ENCODE measurements at regions not wholly inside any gene's neighbourhood (a gene's known extent, or its start where the extent isn't known, plus 50 kb on each side); places are given as distances from the start of the nearest gene placed in this dataset.

DNA sequence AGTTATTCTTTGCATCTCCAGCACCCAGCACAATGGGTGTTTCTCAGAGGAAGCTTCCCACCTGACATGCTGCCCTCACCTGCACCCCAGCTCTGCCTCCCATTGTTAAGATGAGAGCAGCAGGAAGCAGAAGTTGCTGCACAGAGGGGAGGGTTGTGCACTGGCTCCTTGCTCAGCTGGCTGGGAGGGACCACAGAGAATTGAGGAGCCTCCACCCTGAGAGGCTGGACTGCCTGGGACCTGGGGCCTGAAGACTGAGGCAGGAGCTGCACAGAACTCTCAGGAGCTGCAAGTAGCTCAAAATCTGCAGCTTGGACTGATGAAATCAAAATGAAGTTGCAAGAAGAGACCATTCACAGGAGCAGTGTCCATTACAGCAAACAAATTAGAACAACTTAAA is 222.3 kb upstream of the LINGO1 start:
- TF ChIP-seq CTCF (IDR thresholded peaks at IDR 0.05; ENCODE audit: low read depth, low read length), result no peak
- DNase-seq (ENCODE audit: low read depth in 2 of 2), result no peak

DNA sequence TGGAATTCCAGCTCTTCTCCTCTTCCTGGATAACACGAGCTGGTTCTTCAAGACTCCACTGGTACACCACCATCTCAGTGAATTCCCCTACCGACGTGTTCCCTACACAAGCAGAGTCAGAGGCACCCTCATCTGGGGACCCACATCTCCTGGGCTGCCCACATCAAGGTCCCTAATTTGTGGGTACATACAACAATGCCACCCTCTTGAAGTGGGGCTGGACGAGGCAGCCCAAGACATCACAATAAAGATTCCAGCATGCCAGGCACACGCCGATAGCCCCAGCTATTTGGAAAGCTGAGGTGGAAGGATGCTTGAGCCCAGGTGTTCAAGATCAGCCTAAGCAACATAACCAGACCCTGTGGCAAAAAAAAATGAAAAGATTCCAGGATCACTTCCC is 221.2 kb upstream of the LINGO1 start:
- no peak for TF ChIP-seq CTCF (IDR thresholded peaks at IDR 0.05; ENCODE audit: low read depth, low read length)
- H3K4me3 ChIP-seq (replicated peaks in 1 of 2; ENCODE audit: low read depth in 2 of 2, low read length in 2 of 2), result no peak overlapping the region
- no peak for DNase-seq (ENCODE audit: low read depth in 2 of 2)

More for the DNA sequence above, 222.3 kb upstream of the LINGO1 start:
- no peak overlapping the region for H3K4me3 ChIP-seq (replicated peaks in 1 of 2; ENCODE audit: low read depth in 2 of 2, low read length in 2 of 2)

GRCh38 chr15:77853008-77853328 is 220.3 kb upstream of the LINGO1 start:
- DNase-seq (ENCODE audit: low read depth in 2 of 2), result no peak
- H3K4me3 ChIP-seq (replicated peaks in 1 of 2; ENCODE audit: low read depth in 2 of 2, low read length in 2 of 2), result no peak overlapping the region
- TF ChIP-seq CTCF (IDR thresholded peaks at IDR 0.05; ENCODE audit: low read depth, low read length), result no peak

DNA sequence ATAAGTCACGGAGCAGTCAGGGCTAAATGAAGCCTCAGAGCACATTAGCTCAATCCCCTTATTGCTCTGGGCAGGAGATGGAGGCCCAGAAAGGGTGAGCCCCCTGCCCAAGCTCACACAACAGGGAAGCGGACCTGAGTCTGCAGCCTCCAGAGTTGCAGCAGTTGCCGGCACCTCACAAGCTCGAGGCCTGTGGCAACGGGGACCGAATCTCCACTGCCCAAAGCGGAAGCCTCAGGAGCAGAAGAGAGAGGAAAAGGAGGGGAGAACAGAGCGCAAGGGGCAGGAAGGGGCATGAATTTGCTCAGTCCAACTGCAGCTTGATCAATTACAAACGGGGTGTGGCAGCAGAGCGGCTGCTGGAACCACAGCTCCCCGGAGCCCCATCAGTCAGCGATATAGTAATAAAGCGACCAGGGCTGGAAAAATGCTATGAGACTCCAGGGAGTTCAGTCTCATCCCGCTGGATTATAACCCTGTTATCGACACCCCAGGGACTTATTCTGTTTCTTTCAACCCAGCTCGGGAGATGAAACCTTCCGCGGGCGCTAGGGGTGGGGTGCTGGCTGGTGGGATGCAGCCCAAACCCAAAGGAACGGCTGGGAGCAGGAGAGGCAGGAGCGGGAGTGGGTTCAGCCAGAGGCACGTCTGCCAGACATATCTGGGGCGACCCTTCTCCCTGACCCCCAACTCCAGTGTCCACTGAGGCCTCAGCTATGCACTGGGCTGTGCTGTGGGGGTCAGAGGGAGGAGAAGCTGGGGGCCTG is 219.7 kb upstream of the LINGO1 start:
- DNase-seq (ENCODE audit: low read depth in 2 of 2), result no peak
- H3K4me3 ChIP-seq (replicated peaks in 1 of 2; ENCODE audit: low read depth in 2 of 2, low read length in 2 of 2), result no peak overlapping the region
- TF ChIP-seq CTCF (IDR thresholded peaks at IDR 0.05; ENCODE audit: low read depth, low read length), result no peak

GRCh38 chr15:77851691-77852090 is 219.0 kb upstream of the LINGO1 start:
- no peak overlapping the region for H3K4me3 ChIP-seq (replicated peaks in 1 of 2; ENCODE audit: low read depth in 2 of 2, low read length in 2 of 2)
- no peak for TF ChIP-seq CTCF (IDR thresholded peaks at IDR 0.05; ENCODE audit: low read depth, low read length)
- DNase-seq (ENCODE audit: low read depth in 2 of 2), result no peak

DNA sequence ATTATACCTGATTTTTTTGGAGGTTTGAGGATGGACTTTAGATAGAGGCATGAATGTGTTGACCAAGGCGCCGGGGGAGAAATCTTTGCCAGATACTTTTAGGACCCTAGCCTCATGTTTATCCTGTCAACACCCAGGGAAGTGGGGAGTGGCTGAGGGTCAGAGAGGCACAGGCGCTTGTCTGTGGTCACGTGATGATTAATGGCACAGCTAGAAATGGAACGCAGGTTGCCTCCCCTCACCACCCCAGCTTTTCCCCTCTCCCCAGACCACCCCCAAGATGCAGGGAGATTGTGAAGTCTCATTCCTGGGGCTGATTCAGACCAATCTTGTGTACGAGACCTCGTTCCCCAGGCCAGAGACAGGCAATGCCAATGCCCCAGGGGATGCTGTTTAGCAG is 218.4 kb upstream of the LINGO1 start:
- no peak for TF ChIP-seq CTCF (IDR thresholded peaks at IDR 0.05; ENCODE audit: low read depth, low read length)
- H3K4me3 ChIP-seq (replicated peaks in 1 of 2; ENCODE audit: low read depth in 2 of 2, low read length in 2 of 2), result no peak overlapping the region

DNA sequence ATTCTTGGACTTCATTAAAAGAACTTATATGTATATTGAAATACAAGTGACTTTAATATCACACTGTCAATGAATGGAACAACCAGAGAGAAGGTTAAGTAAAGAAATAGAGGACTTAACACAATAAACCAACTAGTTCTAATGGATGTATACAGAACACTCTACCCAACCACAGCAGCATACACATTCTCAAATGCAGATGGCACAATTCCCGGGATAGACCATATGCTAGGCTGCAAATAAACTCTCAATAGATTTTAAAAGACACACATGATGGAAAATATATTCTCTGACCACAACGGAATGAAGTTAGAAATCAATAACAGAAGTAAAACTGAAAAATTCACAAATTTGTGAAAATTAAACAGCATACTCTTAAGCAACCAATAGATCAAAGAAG is 214.3 kb upstream of the LINGO1 start:
- DNase-seq (ENCODE audit: low read depth in 2 of 2), result no peak
- no peak overlapping the region for H3K4me3 ChIP-seq (replicated peaks in 1 of 2; ENCODE audit: low read depth in 2 of 2, low read length in 2 of 2)
- no peak for TF ChIP-seq CTCF (IDR thresholded peaks at IDR 0.05; ENCODE audit: low read depth, low read length)

More for the DNA sequence above, 218.4 kb upstream of the LINGO1 start:
- no peak for DNase-seq (ENCODE audit: low read depth in 2 of 2)

Measured in cardiac fibroblast (primary cell).